Liver (tissue), 8 donors: ENCODE measurements at regions not wholly inside any gene's neighbourhood (a gene's known extent, or its start where the extent isn't known, plus 50 kb on each side); places are given as distances from the start of the nearest gene placed in this dataset.

Experiments
- DNase-seq: peaks from one replicate; pipeline ENCODE4 v3.0.0-alpha.2; 2017; ENCODE audit warnings: low spot score
- H3K27ac ChIP-seq, 2 donors: one replicate each; pipeline ENCODE4 v1.7.0; 2013; ENCODE audit warnings: inconsistent platforms in 2 of 2, low read length in 2 of 2, control low read depth in 1 of 2, low read depth in 1 of 2, mild to moderate bottlenecking in 1 of 2
- H3K27me3 ChIP-seq, 4 donors: one replicate each; pipeline versions ENCODE4 v1.6.1 to v1.7.0; 2013; ENCODE audit warnings: low read length in 3 of 4, inconsistent platforms in 1 of 4, mild to moderate bottlenecking in 1 of 4, moderate library complexity in 1 of 4; ENCODE audit not compliant: control insufficient read depth in 4 of 4, insufficient read depth in 4 of 4
- H3K36me3 ChIP-seq, 4 donors: one replicate each; pipeline versions ENCODE4 v1.6.1 to v1.7.0; 2013; ENCODE audit warnings: low read length in 3 of 4, mild to moderate bottlenecking in 3 of 4, low read depth in 1 of 4, moderate library complexity in 1 of 4; ENCODE audit not compliant: control insufficient read depth in 4 of 4, insufficient read depth in 3 of 4
- H3K4me1 ChIP-seq, 4 donors: one replicate each; pipeline versions ENCODE4 v1.6.1 to v1.7.0; 2013; ENCODE audit warnings: low read length in 3 of 4, mild to moderate bottlenecking in 3 of 4, moderate library complexity in 1 of 4; ENCODE audit not compliant: control insufficient read depth in 4 of 4, insufficient read depth in 4 of 4
- H3K4me3 ChIP-seq, 3 donors: one replicate each; pipeline versions ENCODE4 v1.6.1 to v1.7.0; 2013; ENCODE audit warnings: low read length in 3 of 3, control low read depth in 1 of 3, low read depth in 1 of 3, mild to moderate bottlenecking in 1 of 3
- H3K9ac ChIP-seq, 2 donors: one replicate each; pipeline ENCODE4 v1.7.0; 2013; ENCODE audit warnings: low read length in 2 of 2, mild to moderate bottlenecking in 2 of 2, moderate library complexity in 2 of 2, control low read depth in 1 of 2, low read depth in 1 of 2
- H3K9me3 ChIP-seq, 4 donors: one replicate each; pipeline versions ENCODE4 v1.6.1 to v1.7.0; 2013; ENCODE audit warnings: low read length in 3 of 4; ENCODE audit not compliant: control insufficient read depth in 4 of 4
- ATF3 ChIP-seq: IDR thresholded peaks from 2 replicates; pipeline ENCODE4 v1.6.1; 2016; ENCODE audit warnings: antibody characterized with exemption
- EGR1 ChIP-seq, 2 donors: IDR thresholded peaks; 2 replicates each; pipeline ENCODE4 v1.6.1; 2016 to 2018; ENCODE audit warnings: antibody characterized with exemption in 2 of 2, low read depth in 2 of 2
- FOXA1 ChIP-seq: IDR thresholded peaks from 2 replicates; pipeline ENCODE4 v1.6.1; 2016; ENCODE audit warnings: antibody characterized with exemption
- FOXA2 ChIP-seq: IDR thresholded peaks from 2 replicates; pipeline ENCODE4 v1.6.1; 2016; ENCODE audit warnings: antibody characterized with exemption
- GABPA ChIP-seq, 2 donors: IDR thresholded peaks in 1 of 2; conservative IDR thresholded peaks in 1 of 2; 2 replicates each; pipeline ENCODE4 v1.6.1; 2016; ENCODE audit warnings: antibody characterized with exemption in 2 of 2, mild to moderate bottlenecking in 1 of 2, moderate library complexity in 1 of 2
- HNF4A ChIP-seq, 2 donors: conservative IDR thresholded peaks; 2 replicates each; pipeline ENCODE4 v1.6.1; 2016; ENCODE audit warnings: antibody characterized with exemption in 2 of 2, mild to moderate bottlenecking in 2 of 2
- HNF4G ChIP-seq: IDR thresholded peaks from 2 replicates; pipeline ENCODE4 v1.6.1; 2016; ENCODE audit warnings: antibody characterized with exemption
- JUND ChIP-seq, 2 donors: IDR thresholded peaks; 2 replicates each; pipeline ENCODE4 v1.6.1; 2016; ENCODE audit warnings: antibody characterized with exemption in 2 of 2
- NR2F2 ChIP-seq: IDR thresholded peaks from 2 replicates; pipeline ENCODE4 v1.6.1; 2016; ENCODE audit warnings: antibody characterized with exemption
- RAD21 ChIP-seq, 2 donors: IDR thresholded peaks; 2 replicates each; pipeline ENCODE4 v1.6.1; 2016; ENCODE audit warnings: antibody characterized with exemption in 2 of 2, mild to moderate bottlenecking in 2 of 2
- RXRA ChIP-seq, 2 donors: IDR thresholded peaks; 2 replicates each; pipeline ENCODE4 v1.6.1; 2017 to 2018; ENCODE audit warnings: antibody characterized with exemption in 2 of 2, mild to moderate bottlenecking in 1 of 2
- SP1 ChIP-seq: IDR thresholded peaks from 2 replicates; pipeline ENCODE4 v1.6.1; 2018; ENCODE audit warnings: antibody characterized with exemption, mild to moderate bottlenecking
- TAF1 ChIP-seq: conservative IDR thresholded peaks from 2 replicates; pipeline ENCODE4 v1.6.1; 2016; ENCODE audit warnings: antibody characterized with exemption, mild to moderate bottlenecking
- YY1 ChIP-seq: IDR thresholded peaks from 2 replicates; pipeline ENCODE4 v1.6.1; 2016; ENCODE audit warnings: antibody characterized with exemption, mild to moderate bottlenecking
- WGBS: extraction: QIAGEN DNeasy Blood & Tissue Kit; methylation state at CpG from one replicate; pipeline ENCODE4 v1.1.7; 2013; 5-methylcytosine and 5-hydroxymethylcytosine counted together
- TF ChIP-seq, protein P1 (sequence below): IDR thresholded peaks from 2 replicates; pipeline ENCODE4 v1.6.1; 2016; ENCODE audit warnings: antibody characterized with exemption, mild to moderate bottlenecking
- TF ChIP-seq, protein P2 (sequence below): IDR thresholded peaks from 2 replicates; pipeline ENCODE4 v1.6.1; 2016; ENCODE audit warnings: antibody characterized with exemption
- TF ChIP-seq, protein P3 (sequence below): fragments of 150-350 bp; IDR thresholded peaks from 2 replicates; pipeline ENCODE4 v1.5.1; 2017; ENCODE audit warnings: improper control_type of control experiment, low read depth, low read length; ENCODE audit not compliant: missing input control
- TF ChIP-seq, protein P4 (sequence below): IDR thresholded peaks from 2 replicates; pipeline ENCODE4 v1.6.1; 2016; ENCODE audit warnings: antibody characterized with exemption
- donor health status: healthy.
- donor health status: healthy.
- donor health status: healthy.
- donor health status: healthy.
- donor health status: healthy.

DNA sequence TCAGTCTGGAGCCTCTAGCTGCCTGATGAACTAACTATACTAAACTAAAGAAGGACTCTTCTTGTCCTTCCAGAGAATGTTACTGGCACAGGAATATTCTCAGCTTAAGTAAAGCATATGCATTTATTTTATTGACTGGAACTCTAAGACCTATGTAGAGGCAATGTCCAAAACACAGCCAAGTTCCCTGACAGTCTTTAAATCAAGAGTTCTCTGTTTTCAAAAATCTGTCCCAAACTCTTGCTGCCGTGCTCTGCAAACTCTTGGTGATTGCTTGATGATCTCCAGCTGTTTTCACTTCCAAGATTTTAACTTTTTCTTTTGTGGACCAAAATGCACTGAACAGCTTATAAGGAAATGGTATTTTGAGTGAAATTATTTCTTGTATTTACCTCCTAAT lies 67.5 kb upstream of the DAAM1 start:
- no peaks in the 10 kb centered on the region for H3K4me1 ChIP-seq
- H3K9ac ChIP-seq = no peak overlapping the region
- 53% methylated on average over 1 of the region's 1 CpG for WGBS
- H3K4me3 ChIP-seq = no peak overlapping the region
- no peaks in the 10 kb centered on the region for H3K9me3 ChIP-seq
- no peak for DNase-seq
- H3K36me3 ChIP-seq = no peaks in the 10 kb centered on the region
- no peak overlapping the region for H3K27ac ChIP-seq
- TF ChIP-seq FOXA1 = no peak
- no peaks in the 10 kb centered on the region for H3K27me3 ChIP-seq

GRCh38 chr14:59123531-59123930 lies 64.9 kb upstream of the DAAM1 start:
- WGBS = 80% methylated on average over 3 of the region's 3 CpGs
- no peak overlapping the region for H3K27ac ChIP-seq
- no peaks in the 10 kb centered on the region for H3K4me1 ChIP-seq
- H3K36me3 ChIP-seq = no peaks in the 10 kb centered on the region
- DNase-seq = no peak
- no peaks in the 10 kb centered on the region for H3K27me3 ChIP-seq
- H3K4me3 ChIP-seq = no peak overlapping the region
- H3K9ac ChIP-seq = no peak overlapping the region
- H3K9me3 ChIP-seq = no peaks in the 10 kb centered on the region
- no peak for TF ChIP-seq HNF4A (conservative IDR thresholded peaks at IDR 0.05)
- no peak for TF ChIP-seq TAF1
- TF ChIP-seq YY1 = no peak
- no peak for TF ChIP-seq EGR1 (IDR thresholded peaks at IDR 0.05; ENCODE audit: low read depth in 2 of 2)
- no peak for TF ChIP-seq GABPA (IDR thresholded peaks at IDR 0.05 in 1 of 2, conservative IDR thresholded peaks at IDR 0.05 in 1 of 2)
- TF ChIP-seq SP1 = no peak
- TF ChIP-seq FOXA1 = no peak
- no peak for TF ChIP-seq FOXA2
- TF ChIP-seq HNF4G = no peak
- TF ChIP-seq, protein P1, sequence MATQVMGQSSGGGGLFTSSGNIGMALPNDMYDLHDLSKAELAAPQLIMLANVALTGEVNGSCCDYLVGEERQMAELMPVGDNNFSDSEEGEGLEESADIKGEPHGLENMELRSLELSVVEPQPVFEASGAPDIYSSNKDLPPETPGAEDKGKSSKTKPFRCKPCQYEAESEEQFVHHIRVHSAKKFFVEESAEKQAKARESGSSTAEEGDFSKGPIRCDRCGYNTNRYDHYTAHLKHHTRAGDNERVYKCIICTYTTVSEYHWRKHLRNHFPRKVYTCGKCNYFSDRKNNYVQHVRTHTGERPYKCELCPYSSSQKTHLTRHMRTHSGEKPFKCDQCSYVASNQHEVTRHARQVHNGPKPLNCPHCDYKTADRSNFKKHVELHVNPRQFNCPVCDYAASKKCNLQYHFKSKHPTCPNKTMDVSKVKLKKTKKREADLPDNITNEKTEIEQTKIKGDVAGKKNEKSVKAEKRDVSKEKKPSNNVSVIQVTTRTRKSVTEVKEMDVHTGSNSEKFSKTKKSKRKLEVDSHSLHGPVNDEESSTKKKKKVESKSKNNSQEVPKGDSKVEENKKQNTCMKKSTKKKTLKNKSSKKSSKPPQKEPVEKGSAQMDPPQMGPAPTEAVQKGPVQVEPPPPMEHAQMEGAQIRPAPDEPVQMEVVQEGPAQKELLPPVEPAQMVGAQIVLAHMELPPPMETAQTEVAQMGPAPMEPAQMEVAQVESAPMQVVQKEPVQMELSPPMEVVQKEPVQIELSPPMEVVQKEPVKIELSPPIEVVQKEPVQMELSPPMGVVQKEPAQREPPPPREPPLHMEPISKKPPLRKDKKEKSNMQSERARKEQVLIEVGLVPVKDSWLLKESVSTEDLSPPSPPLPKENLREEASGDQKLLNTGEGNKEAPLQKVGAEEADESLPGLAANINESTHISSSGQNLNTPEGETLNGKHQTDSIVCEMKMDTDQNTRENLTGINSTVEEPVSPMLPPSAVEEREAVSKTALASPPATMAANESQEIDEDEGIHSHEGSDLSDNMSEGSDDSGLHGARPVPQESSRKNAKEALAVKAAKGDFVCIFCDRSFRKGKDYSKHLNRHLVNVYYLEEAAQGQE = no peak
- no peak for TF ChIP-seq RXRA (IDR thresholded peaks at IDR 0.05)
- TF ChIP-seq ATF3 = no peak
- TF ChIP-seq, protein P2, sequence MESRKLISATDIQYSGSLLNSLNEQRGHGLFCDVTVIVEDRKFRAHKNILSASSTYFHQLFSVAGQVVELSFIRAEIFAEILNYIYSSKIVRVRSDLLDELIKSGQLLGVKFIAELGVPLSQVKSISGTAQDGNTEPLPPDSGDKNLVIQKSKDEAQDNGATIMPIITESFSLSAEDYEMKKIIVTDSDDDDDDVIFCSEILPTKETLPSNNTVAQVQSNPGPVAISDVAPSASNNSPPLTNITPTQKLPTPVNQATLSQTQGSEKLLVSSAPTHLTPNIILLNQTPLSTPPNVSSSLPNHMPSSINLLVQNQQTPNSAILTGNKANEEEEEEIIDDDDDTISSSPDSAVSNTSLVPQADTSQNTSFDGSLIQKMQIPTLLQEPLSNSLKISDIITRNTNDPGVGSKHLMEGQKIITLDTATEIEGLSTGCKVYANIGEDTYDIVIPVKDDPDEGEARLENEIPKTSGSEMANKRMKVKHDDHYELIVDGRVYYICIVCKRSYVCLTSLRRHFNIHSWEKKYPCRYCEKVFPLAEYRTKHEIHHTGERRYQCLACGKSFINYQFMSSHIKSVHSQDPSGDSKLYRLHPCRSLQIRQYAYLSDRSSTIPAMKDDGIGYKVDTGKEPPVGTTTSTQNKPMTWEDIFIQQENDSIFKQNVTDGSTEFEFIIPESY = no peak
- TF ChIP-seq JUND (IDR thresholded peaks at IDR 0.05) = no peak
- TF ChIP-seq RAD21 (IDR thresholded peaks at IDR 0.05) = no peak
- TF ChIP-seq, protein P3, sequence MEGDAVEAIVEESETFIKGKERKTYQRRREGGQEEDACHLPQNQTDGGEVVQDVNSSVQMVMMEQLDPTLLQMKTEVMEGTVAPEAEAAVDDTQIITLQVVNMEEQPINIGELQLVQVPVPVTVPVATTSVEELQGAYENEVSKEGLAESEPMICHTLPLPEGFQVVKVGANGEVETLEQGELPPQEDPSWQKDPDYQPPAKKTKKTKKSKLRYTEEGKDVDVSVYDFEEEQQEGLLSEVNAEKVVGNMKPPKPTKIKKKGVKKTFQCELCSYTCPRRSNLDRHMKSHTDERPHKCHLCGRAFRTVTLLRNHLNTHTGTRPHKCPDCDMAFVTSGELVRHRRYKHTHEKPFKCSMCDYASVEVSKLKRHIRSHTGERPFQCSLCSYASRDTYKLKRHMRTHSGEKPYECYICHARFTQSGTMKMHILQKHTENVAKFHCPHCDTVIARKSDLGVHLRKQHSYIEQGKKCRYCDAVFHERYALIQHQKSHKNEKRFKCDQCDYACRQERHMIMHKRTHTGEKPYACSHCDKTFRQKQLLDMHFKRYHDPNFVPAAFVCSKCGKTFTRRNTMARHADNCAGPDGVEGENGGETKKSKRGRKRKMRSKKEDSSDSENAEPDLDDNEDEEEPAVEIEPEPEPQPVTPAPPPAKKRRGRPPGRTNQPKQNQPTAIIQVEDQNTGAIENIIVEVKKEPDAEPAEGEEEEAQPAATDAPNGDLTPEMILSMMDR = no peak
- TF ChIP-seq NR2F2 = no peak
- TF ChIP-seq, protein P4, sequence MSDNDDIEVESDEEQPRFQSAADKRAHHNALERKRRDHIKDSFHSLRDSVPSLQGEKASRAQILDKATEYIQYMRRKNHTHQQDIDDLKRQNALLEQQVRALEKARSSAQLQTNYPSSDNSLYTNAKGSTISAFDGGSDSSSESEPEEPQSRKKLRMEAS = no peak
